ENCODE measurements at regions not wholly inside any gene's neighbourhood (a gene's known extent, or its start where the extent isn't known, plus 50 kb on each side); places are given as distances from the start of the nearest gene placed in this dataset.

DNA sequence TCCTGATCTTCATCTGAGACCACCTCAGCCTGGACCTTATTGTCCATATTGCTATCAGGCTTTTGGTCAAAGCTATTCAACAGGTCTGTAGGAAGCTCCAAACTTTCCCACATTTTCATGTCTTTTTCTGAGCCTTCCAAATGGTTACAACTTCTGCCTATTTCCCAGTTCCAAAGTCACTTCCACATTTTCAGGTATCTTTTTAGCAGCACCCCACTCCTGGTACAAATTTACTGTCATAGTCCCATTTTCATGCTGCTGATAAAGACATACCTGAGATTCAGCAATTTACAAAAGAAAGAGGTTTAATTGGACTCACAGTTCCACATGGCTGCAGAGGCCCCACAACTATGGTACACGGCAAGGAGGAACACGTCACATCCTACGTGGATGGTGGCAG, 815.5 kb downstream of the KCNJ2 start:
- TF ChIP-seq RXRA (IDR thresholded peaks at IDR 0.05) (no peak), RAD21 (IDR thresholded peaks at IDR 0.05) (no peak), NR2F2 (IDR thresholded peaks at IDR 0.05) (no peak)
- TF ChIP-seq, protein P1, sequence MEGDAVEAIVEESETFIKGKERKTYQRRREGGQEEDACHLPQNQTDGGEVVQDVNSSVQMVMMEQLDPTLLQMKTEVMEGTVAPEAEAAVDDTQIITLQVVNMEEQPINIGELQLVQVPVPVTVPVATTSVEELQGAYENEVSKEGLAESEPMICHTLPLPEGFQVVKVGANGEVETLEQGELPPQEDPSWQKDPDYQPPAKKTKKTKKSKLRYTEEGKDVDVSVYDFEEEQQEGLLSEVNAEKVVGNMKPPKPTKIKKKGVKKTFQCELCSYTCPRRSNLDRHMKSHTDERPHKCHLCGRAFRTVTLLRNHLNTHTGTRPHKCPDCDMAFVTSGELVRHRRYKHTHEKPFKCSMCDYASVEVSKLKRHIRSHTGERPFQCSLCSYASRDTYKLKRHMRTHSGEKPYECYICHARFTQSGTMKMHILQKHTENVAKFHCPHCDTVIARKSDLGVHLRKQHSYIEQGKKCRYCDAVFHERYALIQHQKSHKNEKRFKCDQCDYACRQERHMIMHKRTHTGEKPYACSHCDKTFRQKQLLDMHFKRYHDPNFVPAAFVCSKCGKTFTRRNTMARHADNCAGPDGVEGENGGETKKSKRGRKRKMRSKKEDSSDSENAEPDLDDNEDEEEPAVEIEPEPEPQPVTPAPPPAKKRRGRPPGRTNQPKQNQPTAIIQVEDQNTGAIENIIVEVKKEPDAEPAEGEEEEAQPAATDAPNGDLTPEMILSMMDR (IDR thresholded peaks at IDR 0.05; ENCODE audit: low read depth, low read length, missing input control): no peak

Data from liver (tissue), 3 donors.